Caki2 (cell line): ENCODE measurements at regions not wholly inside any gene's neighbourhood (a gene's known extent, or its start where the extent isn't known, plus 50 kb on each side); places are given as distances from the start of the nearest gene placed in this dataset.
"Not testable (repeated sequence)": the region's sequence is repeated elsewhere in the genome, so short reads cannot be mapped to it uniquely, and the experiment has no call there.

Source experiments
- DNase-seq: peaks from one replicate; pipeline ENCODE4 v3.0.0-alpha.2; 2015; ENCODE audit warnings: low read depth
- in situ Hi-C: cut with HindIII; loops from 2 replicates; pipeline ENCODE4 v1.10.0; 2016; ENCODE audit warnings: low sequenced_read_pairs, low pct_unique_long_range_greater_than_20kb, mixed read lengths

DNA sequence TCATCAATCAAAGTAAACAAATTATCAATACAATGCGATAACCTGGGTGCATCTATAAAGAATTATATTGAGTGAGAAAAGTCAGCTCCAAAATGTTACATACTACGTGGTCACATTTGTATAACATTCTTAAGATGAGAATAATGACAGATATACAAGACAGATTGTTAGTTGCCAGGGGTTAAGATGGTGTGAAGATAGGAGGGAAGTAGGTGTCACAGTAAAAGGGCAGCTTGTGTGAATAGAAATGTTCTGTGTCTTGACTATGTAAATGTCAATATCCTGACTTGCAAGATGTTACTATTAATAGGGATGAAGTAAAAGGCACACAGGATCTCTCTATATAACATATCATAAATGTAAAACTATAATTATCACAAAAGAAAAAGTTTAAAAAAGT lies 611.2 kb upstream of the SPRY2 start:
- in situ Hi-C loops = no loop called here
- DNase-seq = no peak

DNA sequence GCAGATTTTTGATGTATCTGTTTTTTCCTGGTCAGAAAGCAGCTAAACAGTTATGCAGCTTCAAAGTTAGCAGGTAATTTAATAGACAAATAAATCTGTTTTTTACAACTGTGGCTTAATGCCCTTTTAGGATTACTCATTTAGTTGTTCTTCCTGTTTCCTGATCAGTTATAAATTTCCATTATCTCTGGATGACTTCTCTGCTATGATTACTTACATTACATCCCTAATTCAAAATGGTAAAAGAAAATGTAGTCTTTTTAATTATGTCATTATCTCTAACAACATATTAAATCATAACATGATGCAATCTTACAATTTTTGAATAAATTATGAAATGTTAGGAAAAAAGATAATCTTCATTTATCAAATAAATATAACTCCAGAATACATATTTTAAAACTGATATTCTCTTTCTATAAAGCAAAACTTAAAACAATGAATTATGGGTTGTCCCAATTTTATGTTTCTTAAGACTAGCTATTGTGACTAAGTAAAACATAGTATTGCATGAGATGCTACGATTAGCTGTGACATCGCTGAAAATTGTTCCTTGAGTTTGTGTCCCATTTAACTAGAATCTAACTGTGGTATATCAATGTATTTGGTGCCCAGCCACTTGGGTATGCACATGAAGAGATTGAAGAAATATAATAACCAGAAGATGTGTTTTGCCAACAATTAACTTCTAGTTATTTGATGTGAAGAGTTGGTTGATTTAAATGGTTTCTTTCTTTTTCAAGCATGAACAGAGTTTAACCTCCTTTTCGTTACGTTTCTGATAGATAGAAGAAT lies 605.3 kb upstream of the SPRY2 start:
- in situ Hi-C loops = no loop called here
- no peak for DNase-seq

DNA sequence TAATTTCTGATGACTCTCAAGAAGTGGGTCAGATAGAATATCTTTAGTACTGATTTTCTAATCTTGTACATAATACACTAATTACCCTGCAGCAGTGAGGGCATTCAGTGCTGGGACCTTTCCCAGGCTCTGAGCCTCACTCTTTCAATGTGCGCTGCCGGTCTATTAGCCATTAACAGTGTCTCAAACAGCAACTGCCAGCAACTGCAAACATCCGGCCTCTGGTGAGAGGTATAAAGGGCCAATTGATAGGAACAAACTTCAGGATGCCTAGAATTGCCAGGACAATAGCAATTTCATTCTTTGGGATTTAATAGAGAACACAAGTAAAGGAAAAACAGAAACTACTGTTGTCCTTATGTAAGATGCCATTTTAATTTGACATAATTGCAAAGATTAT lies 604.4 kb upstream of the SPRY2 start:
- in situ Hi-C loops = no loop called here
- DNase-seq = no peak

DNA sequence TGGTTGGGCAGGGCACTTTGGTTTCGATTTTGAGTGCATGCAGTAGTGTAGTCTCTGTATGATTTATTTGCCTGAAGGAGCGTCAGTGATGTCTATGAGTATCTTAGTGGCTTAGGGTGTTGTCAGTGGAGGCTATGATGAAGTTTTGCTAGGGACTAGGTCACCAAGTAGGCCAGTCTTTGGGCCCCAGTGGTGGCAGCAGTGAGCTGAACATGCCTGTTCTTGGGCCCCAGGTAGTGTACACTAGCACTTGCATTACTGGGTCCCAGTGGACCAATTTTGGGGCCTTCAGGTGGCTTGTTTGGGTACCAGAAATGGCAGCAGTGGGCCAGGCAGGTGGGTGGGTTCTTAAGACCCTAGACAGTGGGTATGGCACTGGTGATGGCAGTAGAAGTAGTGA lies 598.7 kb upstream of the SPRY2 start:
- in situ Hi-C loops = no loop called here
- no peak for DNase-seq

DNA sequence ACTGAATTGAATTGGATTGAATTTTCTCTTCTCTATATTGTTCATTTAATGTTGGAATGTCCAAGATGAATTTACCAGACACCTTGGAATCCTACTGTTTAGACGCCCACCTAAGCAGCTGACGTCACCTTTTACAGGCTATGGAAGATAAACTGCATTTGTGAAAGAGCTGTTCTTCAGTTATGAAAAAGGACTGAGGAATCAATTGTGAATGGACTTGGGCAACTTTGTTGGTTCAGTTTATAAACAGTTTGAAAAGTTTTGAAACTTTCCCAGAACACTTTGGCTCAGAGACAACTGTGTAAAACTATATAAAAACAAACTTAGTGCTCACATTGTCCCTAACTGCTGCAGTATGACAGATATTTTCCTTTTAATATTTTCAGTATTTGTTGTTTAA lies 590.8 kb upstream of the SPRY2 start:
- in situ Hi-C loops = no loop called here
- no peak for DNase-seq

DNA sequence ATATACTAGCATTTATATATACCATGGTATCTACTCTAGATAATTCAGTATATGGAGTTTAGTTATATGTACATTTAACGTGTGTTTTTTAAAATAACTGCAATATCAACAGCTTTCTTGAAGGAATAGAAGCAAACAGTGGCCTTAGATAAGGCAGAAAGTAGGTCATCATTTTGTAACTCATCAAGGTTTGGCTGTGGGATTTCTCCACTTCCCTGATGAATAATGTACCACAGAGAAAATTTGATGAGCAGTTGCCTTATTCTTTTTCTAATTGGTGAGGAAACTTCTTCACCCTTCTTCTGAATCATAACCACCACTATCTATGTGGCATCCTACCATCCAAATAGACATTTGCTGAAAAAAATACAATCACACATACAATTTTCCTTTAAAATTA lies 590.2 kb upstream of the SPRY2 start:
- in situ Hi-C loops = no loop called here

DNA sequence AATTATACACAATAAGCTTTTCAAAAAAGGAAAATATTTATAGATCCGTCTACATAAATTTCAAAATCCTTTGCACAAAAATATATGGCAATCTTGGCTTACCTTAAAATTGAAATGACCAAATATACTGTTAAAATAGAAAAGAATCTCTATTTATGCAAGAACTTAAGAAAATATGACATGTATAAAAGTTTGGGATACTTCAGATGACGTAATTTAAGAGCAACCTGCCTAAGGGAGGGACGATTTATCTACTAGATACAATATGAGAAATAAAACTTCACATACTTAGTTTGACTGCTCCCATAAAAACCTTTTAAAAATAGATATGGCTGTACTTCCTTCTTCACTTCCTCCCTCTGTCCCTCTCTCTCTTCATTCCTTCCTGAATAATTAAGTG lies 587.3 kb upstream of the SPRY2 start:
- DNase-seq = no peak
- in situ Hi-C loops = no loop called here

More for the DNA sequence above, 590.2 kb upstream of the SPRY2 start:
- DNase-seq = no peak

DNA sequence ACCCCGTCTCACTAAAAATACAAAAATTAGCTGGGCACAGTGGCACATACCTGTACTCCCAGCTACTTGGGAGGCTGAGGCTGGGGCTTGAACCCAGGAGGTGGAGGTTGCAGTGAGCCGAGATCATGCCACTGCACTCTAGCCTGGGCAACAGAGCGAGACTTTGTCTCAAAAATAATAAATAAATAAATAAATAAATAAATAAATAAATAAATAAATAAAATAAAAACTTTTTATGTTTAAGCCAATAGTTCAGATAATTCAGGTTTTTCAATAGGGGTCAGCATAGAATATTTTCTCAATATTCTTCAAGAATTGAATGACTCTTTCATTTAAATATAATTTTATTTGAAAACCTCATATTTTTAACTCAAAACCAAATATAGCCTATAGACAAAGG lies 585.1 kb upstream of the SPRY2 start:
- DNase-seq, in situ Hi-C loops: not testable (repeated sequence)

DNA sequence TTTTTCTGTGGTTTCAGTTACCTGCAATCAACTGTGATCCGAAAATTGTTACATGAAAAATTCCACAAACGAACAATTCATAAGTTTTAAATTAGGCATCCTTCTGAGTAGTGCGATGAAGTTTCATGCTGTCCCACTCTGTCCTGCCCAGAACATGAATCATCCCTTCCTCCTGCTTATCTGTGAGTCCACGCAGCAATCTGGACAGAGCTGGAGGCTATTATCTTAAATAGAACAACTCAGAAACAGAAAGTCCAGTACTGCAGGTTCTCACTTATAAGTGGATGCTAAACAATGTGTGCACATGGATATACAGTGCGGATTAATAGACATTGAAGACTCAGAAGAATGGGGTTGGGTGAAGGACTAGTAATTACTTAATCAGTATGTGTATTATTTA lies 583.7 kb upstream of the SPRY2 start:
- DNase-seq = no peak
- in situ Hi-C loops = no loop called here

DNA sequence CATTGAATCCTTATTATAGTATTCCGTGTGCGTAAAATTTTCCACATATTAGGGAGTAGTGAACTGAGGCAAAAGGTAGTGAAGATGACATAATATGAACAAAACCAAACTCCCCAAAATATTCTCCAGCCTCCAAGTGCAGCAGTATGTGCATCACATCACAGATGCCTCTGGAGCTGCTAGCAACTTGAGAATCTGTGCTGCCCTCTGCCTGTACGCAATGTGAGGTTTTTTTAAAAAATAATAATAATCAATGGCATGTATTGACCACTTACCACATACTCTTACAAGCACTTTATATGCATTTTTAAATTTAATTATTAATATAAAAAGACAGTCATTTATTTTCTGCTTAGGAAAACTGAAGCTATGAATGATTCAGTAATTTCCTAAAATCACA lies 583.0 kb upstream of the SPRY2 start:
- in situ Hi-C loops = no loop called here
- DNase-seq = no peak

DNA sequence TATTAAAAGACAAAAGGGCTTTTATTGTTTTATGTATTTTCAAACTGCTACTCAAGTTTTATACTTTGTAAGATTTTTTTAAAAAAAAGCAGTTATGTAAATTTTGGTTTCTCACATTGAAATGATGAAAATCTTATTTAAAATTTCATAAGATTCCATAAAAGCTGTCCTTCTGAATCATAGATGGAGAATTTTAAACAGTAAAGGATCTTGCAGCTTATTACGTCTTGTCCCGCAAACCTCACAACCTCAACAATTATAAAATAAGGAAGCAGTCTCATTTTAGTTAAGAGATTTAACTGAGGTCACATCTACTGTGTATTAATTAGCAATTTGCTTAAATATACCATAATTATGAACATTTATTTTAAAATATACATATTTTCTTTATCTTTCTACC lies 581.0 kb upstream of the SPRY2 start:
- DNase-seq = no peak
- in situ Hi-C loops = no loop called here

DNA sequence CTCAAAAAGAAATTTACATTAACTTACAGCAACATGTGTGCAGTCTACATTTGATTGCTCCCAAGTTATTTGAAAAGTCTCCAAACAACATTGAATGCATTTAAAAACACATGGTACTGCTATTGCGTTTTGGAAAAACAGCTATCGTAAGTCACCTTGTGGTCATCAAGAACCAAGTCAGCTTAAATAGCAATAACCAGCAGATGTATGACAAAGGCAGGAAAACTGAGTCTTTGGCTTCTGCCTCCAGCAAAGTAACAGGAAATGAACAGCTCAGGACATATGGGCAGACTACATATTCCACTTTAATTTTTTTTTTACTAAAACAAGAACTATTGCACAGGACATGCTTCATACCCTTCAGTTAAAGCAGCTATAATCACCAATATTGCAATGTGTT lies 580.6 kb upstream of the SPRY2 start:
- in situ Hi-C loops = no loop called here

DNA sequence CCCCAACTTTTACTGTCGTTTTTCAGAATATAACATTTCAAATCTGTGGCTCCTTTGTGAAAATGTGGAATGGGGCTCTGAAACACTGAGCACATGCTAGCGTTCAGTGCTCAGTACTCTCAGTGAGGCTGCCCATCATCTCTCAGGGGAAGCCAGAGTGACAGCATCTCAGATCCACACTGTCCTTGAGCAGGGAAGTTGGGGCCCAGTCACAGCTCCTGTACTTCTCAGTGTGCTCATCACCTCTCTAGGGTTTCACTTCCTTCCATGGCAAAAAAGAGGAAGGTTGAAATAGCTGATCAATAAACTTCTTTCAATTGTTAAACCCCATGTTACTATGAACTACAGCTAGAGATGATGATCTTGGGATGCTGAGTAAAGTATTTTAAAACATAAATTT lies 565.9 kb upstream of the SPRY2 start:
- in situ Hi-C loops = no loop called here
- no peak for DNase-seq

More for the DNA sequence above, 580.6 kb upstream of the SPRY2 start:
- no peak for DNase-seq

DNA sequence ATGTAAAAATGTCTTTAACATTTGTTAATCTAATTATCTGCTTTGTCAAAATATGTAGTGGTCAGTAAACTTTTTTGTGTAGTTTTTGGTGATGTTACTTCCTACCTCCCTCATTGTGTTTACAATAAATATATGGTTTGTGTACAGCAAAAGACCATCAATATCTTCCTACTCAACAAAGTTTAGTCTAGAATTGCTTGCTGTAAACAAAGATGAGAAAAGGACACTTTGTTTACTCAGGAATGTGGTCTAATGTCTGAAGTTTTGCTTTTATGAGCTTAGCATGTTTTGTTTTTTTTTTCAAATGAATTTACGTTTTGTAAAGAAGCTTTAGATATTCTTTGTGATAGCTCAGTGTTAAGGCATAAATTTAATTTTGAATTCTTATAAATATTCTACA lies 563.5 kb upstream of the SPRY2 start:
- no peak for DNase-seq
- in situ Hi-C loops = no loop called here

DNA sequence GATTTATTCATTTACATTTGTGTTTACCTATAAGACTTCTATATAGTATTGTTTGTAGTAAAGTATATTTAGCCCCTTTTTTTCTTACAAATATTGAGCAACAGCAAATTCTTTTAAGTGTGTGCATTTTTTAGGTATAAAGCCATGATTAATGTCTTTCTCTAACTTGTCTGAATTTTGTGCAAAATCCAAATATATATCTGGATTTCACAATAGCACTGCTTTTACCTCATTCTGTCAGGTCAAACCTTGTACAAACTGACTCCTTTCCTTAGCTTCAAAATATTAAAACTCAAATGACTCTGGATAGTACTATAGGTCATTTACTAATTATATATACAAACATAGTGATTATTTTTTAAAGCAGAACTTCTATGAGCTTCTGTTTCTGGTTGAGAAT lies 563.0 kb upstream of the SPRY2 start:
- no peak for DNase-seq
- in situ Hi-C loops = no loop called here

DNA sequence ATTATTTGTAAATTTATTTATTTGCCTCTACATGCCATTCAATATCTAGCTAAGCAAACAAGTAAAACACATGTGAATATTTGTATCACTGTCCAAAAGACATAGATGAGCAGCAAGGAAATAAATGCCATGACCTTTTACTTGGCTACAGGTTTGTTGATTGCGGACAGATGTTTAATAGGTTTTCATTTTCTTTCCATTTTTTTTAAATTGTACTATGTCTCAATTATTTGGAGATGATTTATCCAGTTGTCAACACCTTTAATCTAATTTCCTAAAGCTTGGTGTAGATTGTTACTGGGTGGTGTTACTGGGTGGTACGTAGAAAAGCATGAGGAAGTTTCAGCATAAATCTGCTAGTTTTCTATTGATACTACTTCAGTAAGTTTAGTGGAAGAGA lies 560.6 kb upstream of the SPRY2 start:
- DNase-seq = no peak
- in situ Hi-C loops = no loop called here

DNA sequence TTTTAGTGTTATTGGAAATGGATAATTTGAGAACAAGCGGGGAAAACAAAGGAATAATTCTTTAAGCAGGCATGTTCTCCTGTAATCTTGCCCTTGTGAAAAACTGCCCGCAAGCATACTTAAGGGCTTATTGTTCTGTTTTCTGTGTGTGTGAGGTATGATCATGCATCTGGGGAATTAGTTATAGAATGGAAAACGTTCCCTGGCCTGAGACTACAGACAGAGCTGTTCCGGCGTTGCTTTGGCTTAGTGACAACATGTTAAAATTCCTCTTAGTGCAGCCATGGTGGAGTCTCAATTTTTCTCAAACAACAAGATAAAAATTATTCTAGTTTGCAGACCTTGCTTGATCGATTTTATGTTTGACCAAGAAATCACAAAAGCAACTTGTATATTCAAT lies 560.2 kb upstream of the SPRY2 start:
- in situ Hi-C loops = no loop called here
- no peak for DNase-seq

DNA sequence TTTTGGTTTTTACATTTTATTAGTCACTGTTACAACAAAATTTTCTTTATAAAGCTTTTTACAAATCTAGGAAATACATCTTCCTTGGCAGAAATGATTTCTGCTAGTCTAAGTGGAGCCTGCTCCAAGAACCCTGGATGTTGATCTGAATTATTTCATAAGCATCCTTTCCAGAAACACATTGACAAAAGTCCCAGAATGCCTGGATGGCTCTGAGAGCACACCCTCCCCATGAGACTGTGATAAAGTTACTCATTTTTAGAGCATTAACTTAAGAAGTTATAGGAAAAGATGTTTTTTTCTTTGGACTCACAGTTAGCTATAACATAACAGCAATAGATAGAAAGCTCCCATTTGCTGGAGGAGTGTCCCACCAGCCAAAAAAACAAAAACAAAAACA lies 559.6 kb upstream of the SPRY2 start:
- in situ Hi-C loops = no loop called here
- DNase-seq = no peak

DNA sequence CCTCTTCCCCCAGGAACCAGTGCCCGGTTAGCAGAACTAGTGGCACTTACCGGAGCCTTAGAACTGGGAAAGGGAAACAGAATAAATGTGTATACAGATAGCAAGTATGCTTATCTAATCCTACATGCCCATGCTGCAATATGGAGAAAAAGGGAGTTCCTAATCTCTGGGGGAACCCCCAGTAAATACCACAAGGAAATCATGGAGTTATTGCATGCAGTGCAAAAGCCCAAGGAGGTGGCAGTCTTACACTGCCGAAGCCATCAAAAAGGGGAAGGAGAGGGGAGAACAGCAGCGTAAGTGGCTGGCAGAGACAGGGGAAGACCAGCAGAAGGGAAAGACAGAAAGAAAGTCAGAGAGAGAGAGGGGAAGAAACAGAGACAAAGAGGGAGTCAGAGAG lies 556.7 kb upstream of the SPRY2 start:
- DNase-seq, in situ Hi-C loops: not testable (repeated sequence)

DNA sequence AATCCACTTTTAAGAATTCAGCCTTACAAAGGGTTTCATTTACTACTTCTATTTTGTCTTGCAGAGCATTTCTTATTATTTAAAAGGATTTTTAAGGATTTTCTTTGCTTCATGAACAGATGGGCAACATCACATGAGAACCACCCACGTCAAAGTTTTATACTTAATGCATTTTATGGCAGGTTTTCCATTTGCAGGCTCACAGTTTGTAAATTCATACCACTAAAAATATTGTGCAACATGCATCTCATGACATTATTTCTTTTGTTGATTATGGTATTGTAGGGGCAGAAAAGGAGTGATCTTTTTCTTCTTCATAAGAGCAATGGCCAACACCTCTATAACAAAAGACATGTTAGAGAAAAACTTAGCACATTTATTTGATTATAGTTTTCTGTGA lies 554.0 kb upstream of the SPRY2 start:
- in situ Hi-C loops = no loop called here
- DNase-seq = no peak

DNA sequence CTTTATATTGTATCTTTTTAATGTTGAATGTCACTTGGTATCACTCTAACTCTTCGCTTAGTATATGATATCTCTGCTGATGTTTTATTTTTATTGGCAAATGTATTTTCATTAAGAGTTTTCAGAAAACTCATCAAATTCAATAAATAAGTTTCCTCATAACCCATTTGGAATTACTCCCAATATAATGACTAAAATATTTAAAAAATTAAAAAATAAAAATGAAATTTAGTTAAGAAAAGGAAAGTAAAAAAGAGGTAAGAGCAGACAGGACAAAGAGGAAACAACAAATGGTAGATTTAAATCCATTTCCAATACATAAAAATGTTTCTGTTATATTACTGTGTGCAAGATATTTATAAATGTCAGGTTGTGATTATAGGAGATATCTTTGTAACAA lies 548.9 kb upstream of the SPRY2 start:
- DNase-seq = no peak
- in situ Hi-C loops = no loop called here
